NCI-H82 treated with DMSO at 0.1 percent for 48 hours (cell line): ENCODE measurements at regions not wholly inside any gene's neighbourhood (a gene's known extent, or its start where the extent isn't known, plus 50 kb on each side); places are given as distances from the start of the nearest gene placed in this dataset.

ENCODE experiments used
- DNase-seq: peaks from one replicate; lab custom pipeline; 2025; ENCODE audit not compliant: unreplicated experiment; lab: John Stamatoyannopoulos, UW

- no peak for DNase-seq
These were observed 1375.4 kb upstream of the CELF4 start for GRCh38 chr18:38940863-38941531.

GRCh38 chr18:38940475-38940862 lies 1374.9 kb upstream of the CELF4 start:
- no peak for DNase-seq

- no peak for DNase-seq
These were observed 1368.4 kb upstream of the CELF4 start for GRCh38 chr18:38933910-38934510.

GRCh38 chr18:38933322-38933721 lies 1367.7 kb upstream of the CELF4 start:
- DNase-seq, result no peak

- DNase-seq, result no peak
These were observed 1367.2 kb upstream of the CELF4 start for GRCh38 chr18:38932752-38933151.

GRCh38 chr18:38931754-38932050 lies 1366.1 kb upstream of the CELF4 start:
- DNase-seq, result no peak

GRCh38 chr18:38930881-38931753 lies 1365.5 kb upstream of the CELF4 start:
- DNase-seq, result no peak

GRCh38 chr18:38923540-38923939 lies 1357.9 kb upstream of the CELF4 start:
- no peak for DNase-seq

GRCh38 chr18:38923126-38923525 lies 1357.5 kb upstream of the CELF4 start:
- DNase-seq, result no peak

- no peak for DNase-seq
These were observed 1344.4 kb upstream of the CELF4 start for GRCh38 chr18:38909972-38910371.

GRCh38 chr18:38902796-38903195 lies 1337.2 kb upstream of the CELF4 start:
- DNase-seq, result no peak

- DNase-seq, result no peak
These were observed 1334.8 kb upstream of the CELF4 start for GRCh38 chr18:38900445-38900844.

- DNase-seq, result no peak
These were observed 1334.4 kb upstream of the CELF4 start for GRCh38 chr18:38900031-38900430.

GRCh38 chr18:38899252-38899651 lies 1333.7 kb upstream of the CELF4 start:
- DNase-seq, result no peak

GRCh38 chr18:38898167-38898566 lies 1332.6 kb upstream of the CELF4 start:
- no peak for DNase-seq

- DNase-seq, result no peak
These were observed 1330.0 kb upstream of the CELF4 start for GRCh38 chr18:38895560-38895959.

- no peak for DNase-seq
These were observed 1322.0 kb upstream of the CELF4 start for GRCh38 chr18:38887671-38888020.

- no peak for DNase-seq
These were observed 1321.5 kb upstream of the CELF4 start for GRCh38 chr18:38886861-38887670.

GRCh38 chr18:38886235-38886634 lies 1320.6 kb upstream of the CELF4 start:
- no peak for DNase-seq

GRCh38 chr18:38884050-38884449 lies 1318.5 kb upstream of the CELF4 start:
- DNase-seq, result no peak

- no peak for DNase-seq
These were observed 1317.5 kb upstream of the CELF4 start for GRCh38 chr18:38883111-38883510.

- DNase-seq, result no peak
These were observed 1314.3 kb upstream of the CELF4 start for GRCh38 chr18:38879871-38880270.
